ENCODE measurements at regions not wholly inside any gene's neighbourhood (a gene's known extent, or its start where the extent isn't known, plus 50 kb on each side); places are given as distances from the start of the nearest gene placed in this dataset.

- H3K36me3 Mint-ChIP-seq (ENCODE audit: low read depth, unreplicated experiment), result no peaks in the 10 kb centered on the region
- H3K4me3 Mint-ChIP-seq (ENCODE audit: unreplicated experiment), result no peak overlapping the region
- no peaks in the 10 kb centered on the region for H3K4me1 Mint-ChIP-seq (ENCODE audit: unreplicated experiment)
- no peak for TF ChIP-seq CTCF (IDR thresholded peaks at IDR 0.05; ENCODE audit: unreplicated experiment)
- H3K9me3 Mint-ChIP-seq (ENCODE audit: unreplicated experiment), result no peaks in the 10 kb centered on the region
- H3K27me3 Mint-ChIP-seq (ENCODE audit: unreplicated experiment), result peaks cover 1% of the 10 kb centered on the region
- no peak overlapping the region for H3K27ac Mint-ChIP-seq (ENCODE audit: unreplicated experiment)
- DNase-seq (ENCODE audit: low spot score), result no peak
Observed at GRCh38 chr9:89718651-89719050, 113.8 kb downstream of the GADD45G start.

GRCh38 chr9:89719202-89719601 lies 114.4 kb downstream of the GADD45G start:
- Mint-ChIP-seq H3K27me3 (ENCODE audit: unreplicated experiment) (peaks cover 1% of the 10 kb centered on the region), H3K4me3 (ENCODE audit: unreplicated experiment) (no peak overlapping the region), H3K36me3 (ENCODE audit: low read depth, unreplicated experiment) (no peaks in the 10 kb centered on the region), H3K4me1 (ENCODE audit: unreplicated experiment) (no peaks in the 10 kb centered on the region), H3K27ac (ENCODE audit: unreplicated experiment) (no peak overlapping the region), H3K9me3 (ENCODE audit: unreplicated experiment) (no peaks in the 10 kb centered on the region)
- no peak for DNase-seq (ENCODE audit: low spot score)
- no peak for TF ChIP-seq CTCF (IDR thresholded peaks at IDR 0.05; ENCODE audit: unreplicated experiment)

GRCh38 chr9:89720696-89721175 lies 115.9 kb downstream of the GADD45G start:
- no peaks in the 10 kb centered on the region for H3K36me3 Mint-ChIP-seq (ENCODE audit: low read depth, unreplicated experiment)

GRCh38 chr9:89721176-89721700 lies 116.4 kb downstream of the GADD45G start:
- no peak for TF ChIP-seq CTCF (IDR thresholded peaks at IDR 0.05; ENCODE audit: unreplicated experiment)

More at GRCh38 chr9:89720696-89721175, 115.9 kb downstream of the GADD45G start:
- no peak for TF ChIP-seq CTCF (IDR thresholded peaks at IDR 0.05; ENCODE audit: unreplicated experiment)
- H3K4me3 Mint-ChIP-seq (ENCODE audit: unreplicated experiment), result no peak overlapping the region
- H3K9me3 Mint-ChIP-seq (ENCODE audit: unreplicated experiment), result no peaks in the 10 kb centered on the region
- H3K4me1 Mint-ChIP-seq (ENCODE audit: unreplicated experiment), result no peaks in the 10 kb centered on the region
- no peak overlapping the region for H3K27ac Mint-ChIP-seq (ENCODE audit: unreplicated experiment)
- no peak for DNase-seq (ENCODE audit: low spot score)
- H3K27me3 Mint-ChIP-seq (ENCODE audit: unreplicated experiment), result peaks cover 1% of the 10 kb centered on the region

GRCh38 chr9:89721971-89722530 lies 117.2 kb downstream of the GADD45G start:
- DNase-seq (ENCODE audit: low spot score), result no peak
- Mint-ChIP-seq H3K27me3 (ENCODE audit: unreplicated experiment) (peaks cover 3% of the 10 kb centered on the region), H3K4me1 (ENCODE audit: unreplicated experiment) (no peaks in the 10 kb centered on the region), H3K9me3 (ENCODE audit: unreplicated experiment) (no peaks in the 10 kb centered on the region), H3K27ac (ENCODE audit: unreplicated experiment) (no peak overlapping the region), H3K4me3 (ENCODE audit: unreplicated experiment) (no peak overlapping the region), H3K36me3 (ENCODE audit: low read depth, unreplicated experiment) (no peaks in the 10 kb centered on the region)
- TF ChIP-seq CTCF (IDR thresholded peaks at IDR 0.05; ENCODE audit: unreplicated experiment), result no peak

More at GRCh38 chr9:89721176-89721700, 116.4 kb downstream of the GADD45G start:
- no peak for DNase-seq (ENCODE audit: low spot score)
- no peaks in the 10 kb centered on the region for H3K9me3 Mint-ChIP-seq (ENCODE audit: unreplicated experiment)
- H3K4me1 Mint-ChIP-seq (ENCODE audit: unreplicated experiment), result no peaks in the 10 kb centered on the region
- no peaks in the 10 kb centered on the region for H3K36me3 Mint-ChIP-seq (ENCODE audit: low read depth, unreplicated experiment)
- H3K4me3 Mint-ChIP-seq (ENCODE audit: unreplicated experiment), result no peak overlapping the region
- H3K27ac Mint-ChIP-seq (ENCODE audit: unreplicated experiment), result no peak overlapping the region
- H3K27me3 Mint-ChIP-seq (ENCODE audit: unreplicated experiment), result peaks cover 1% of the 10 kb centered on the region

Measured in endothelial cell (in vitro differentiated cells).